ENCODE measurements at regions not wholly inside any gene's neighbourhood (a gene's known extent, or its start where the extent isn't known, plus 50 kb on each side); places are given as distances from the start of the nearest gene placed in this dataset.

- no peak for TF ChIP-seq GATA2 (IDR thresholded peaks at IDR 0.05; ENCODE audit: low read depth, low read length)
- TF ChIP-seq GATA3 (IDR thresholded peaks at IDR 0.05; ENCODE audit: low read depth, low read length), result no peak
Measured at GRCh38 chr18:1806884-1807615, 764.3 kb downstream of the METTL4 start.
